NCI-H187 (cell line): ENCODE measurements at regions not wholly inside any gene's neighbourhood (a gene's known extent, or its start where the extent isn't known, plus 50 kb on each side); places are given as distances from the start of the nearest gene placed in this dataset.
A peak's percentile ranks its signal among the peaks of the same experiment; 100 is the strongest.
"Not testable (repeated sequence)": the region's sequence is repeated elsewhere in the genome, so short reads cannot be mapped to it uniquely, and the experiment has no call there.

ENCODE experiments used
- DNase-seq, 2 experiments: peaks; one replicate each; lab custom pipeline; 2025; lab: John Stamatoyannopoulos, UW

DNA sequence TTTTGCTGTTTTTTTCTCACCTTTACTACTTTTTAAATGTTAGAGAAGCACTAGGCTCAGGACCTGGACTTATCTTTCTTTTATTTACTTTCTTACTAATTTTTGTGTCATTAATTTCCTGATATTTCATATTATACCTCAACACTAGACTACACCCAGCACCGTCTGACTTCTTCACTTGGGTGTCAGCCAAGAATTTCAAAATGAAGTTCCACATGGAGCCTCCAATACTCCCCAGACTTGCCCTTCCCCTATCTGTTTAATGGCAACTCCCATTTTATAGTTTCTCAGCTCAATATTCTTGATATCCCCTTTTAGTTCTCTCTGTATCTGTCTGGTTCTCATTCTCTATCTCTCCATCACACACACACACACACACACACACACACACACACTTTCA is 139.3 kb downstream of the USP22 start:
- not testable (repeated sequence) for DNase-seq

DNA sequence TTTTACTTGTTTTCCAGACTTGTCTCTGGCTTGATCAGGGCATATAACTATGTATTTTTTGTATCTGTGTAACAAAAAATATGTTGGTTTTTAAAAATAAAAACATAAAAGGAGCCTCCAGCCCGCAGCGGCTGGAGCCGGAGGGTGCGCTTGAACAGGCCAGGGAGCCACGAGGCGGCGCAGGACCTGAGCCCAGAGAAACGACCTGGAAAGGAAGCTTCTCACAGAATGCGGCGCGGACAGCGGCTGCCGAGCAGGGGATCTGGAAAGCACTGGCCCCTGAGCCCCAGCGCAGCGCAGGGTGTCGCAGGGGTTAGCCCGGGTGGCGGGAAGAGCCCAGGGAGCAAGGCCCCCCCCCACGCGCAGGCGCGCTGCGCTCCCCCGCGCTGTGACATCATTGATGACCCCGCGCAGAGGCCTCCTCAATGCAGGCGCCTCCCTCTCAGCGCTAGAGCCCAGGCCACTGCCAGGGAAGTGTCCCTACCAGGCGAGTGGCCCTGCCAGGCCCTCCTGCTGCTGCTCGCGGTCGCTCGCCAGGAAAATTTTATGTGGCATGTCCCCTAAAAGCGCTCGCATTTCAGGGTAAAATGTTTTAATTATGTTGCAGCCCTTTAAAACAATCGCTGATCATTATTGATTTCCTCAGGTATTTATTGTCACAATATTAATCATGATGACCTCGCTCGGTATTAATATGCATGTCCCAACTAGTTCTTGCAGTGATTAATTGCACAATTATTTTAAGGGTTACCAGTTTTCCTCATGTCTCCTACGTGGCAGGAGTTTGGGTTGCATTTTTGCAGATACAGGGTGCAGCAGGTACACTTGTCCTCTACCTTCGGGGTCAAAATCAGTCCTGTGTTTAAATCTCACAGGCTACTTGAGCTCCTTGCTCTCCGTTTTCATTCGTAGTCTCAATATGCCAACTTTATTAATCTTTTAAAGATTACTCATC is 134.2 kb downstream of the USP22 start:
- DNase-seq = peak; percentile 44 to 72

GRCh38 chr17:20914658-20915057 is 128.2 kb downstream of the USP22 start:
- DNase-seq = no peak

DNA sequence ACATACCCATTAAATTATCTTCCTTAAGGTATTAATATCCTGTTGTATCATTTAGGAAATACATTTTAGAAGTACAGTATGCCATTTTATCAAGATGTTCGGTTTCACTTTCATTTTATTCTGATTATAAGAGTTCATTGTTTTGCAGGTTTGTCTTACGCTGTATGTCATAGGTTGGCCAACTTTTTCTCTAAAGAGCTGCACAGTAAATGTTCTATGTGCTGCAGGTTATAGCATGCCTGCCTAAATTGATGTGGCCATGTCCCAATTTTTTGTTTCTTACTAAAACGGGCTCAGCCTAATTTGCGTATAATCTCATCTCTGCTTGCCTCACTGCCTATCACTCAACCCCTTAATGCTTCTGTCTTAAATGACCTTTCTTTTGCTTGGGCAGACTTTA is 126.4 kb downstream of the USP22 start:
- no peak for DNase-seq

GRCh38 chr17:20917610-20918306 is 125.1 kb downstream of the USP22 start:
- DNase-seq = not testable (repeated sequence)

- DNase-seq = no peak
Observed at GRCh38 chr17:20920095-20920814, 122.6 kb downstream of the USP22 start.

GRCh38 chr17:20920815-20921199 is 122.0 kb downstream of the USP22 start:
- no peak for DNase-seq

GRCh38 chr17:20922128-20922670 is 120.6 kb downstream of the USP22 start:
- DNase-seq = no peak

GRCh38 chr17:20924306-20924705 is 118.5 kb downstream of the USP22 start:
- no peak for DNase-seq

- no peak for DNase-seq
Observed at GRCh38 chr17:20925091-20925490, 117.7 kb downstream of the USP22 start.

DNA sequence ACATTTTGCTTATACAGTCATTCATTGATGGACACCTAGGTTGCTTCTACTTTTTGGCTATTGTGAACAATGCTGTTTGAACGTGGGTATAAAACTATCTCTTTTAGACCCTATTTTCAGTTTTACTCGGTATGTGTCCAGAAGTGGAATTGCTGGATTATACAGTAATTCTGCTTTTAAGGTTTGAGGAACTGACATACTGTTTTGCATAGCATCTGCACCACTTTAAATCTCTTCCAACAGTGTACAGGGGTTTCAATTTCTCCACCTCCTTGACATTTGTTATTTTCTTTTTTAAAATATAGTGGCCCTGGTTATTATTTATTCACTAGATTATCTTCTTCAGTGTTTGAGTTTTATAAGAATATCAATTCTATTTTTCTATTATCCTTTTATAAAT is 116.9 kb downstream of the USP22 start:
- DNase-seq = no peak

- no peak for DNase-seq
Observed at GRCh38 chr17:20926532-20926931, 116.3 kb downstream of the USP22 start.

- DNase-seq = no peak
Observed at GRCh38 chr17:20927308-20927977, 115.4 kb downstream of the USP22 start.

- DNase-seq = no peak
Observed at GRCh38 chr17:20929334-20929733, 113.5 kb downstream of the USP22 start.

DNA sequence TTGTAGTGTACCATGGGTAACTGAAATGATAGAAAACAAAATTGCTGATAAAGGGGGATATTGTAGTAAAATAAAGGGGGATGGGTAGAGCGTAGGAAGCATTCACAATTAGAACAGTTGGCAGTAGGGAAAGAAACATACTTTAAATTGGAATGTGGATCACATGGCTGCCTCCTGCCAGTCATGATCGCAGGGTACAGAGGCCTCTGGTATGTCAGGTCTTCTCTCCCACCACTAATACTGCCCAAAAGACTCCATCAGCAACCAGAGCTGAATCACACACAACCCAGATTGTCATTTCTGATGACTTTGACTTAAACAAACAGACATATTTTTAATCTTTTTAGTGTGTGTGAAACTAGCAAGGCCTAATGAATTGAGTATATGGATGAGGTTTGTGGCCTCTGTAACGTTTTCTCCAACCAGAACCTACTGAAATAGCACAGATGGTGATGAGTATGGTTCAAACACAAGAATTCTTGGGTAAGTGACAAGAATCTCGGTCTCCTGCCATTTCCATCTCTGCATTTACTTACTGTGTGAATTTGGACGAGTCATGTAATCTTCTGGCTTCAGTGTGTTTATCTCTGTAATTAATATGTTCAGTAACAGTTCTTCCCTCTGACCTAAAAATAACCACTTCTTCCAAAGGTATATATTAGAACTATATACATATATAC is 112.6 kb downstream of the USP22 start:
- no peak for DNase-seq

DNA sequence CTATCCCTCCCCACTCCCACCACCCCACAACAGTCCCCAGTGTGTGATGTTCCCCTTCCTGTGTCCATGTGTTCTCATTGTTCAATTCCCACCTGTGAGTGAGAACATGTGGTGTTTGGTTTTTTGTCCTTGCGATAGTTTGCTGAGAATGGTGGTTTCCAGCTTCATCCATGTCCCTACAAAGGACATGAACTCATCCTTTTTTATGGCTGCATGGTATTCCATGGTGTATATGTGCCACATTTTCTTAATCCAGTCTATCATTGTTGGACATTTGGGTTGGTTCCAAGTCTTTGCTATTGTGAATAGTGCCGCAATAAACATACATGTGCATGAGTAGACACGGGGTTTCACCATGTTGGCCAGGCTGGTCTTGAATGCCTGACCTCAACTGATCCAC is 109.8 kb downstream of the USP22 start:
- DNase-seq = not testable (repeated sequence)

- no peak for DNase-seq
Observed at GRCh38 chr17:20934288-20934687, 108.5 kb downstream of the USP22 start.

- no peak for DNase-seq
Observed at GRCh38 chr17:20935740-20936139, 107.1 kb downstream of the USP22 start.

GRCh38 chr17:20938244-20938643 is 104.6 kb downstream of the USP22 start:
- DNase-seq = no peak

- no peak for DNase-seq
Observed at GRCh38 chr17:20938988-20939615, 103.7 kb downstream of the USP22 start.

DNA sequence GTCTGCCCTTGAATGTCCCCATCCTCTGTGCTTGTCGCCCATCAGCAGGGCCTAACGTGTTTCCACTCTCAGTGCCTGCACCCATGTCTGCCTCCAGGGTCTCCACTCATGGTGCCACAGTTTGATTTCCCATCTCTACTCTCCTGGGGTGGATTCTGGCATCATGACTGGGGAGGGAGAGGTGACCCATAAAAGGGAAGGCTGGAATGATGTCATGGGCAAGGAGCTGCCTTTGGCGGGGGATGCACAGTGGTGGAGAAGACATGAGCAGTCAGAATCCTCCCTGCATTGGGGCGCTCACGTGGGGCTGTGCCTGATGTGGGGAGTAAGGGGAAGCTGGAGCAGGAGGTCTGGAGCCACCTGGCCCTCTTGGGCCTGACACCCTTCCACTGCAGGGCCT is 100.9 kb downstream of the USP22 start:
- no peak for DNase-seq
